ENCODE measurements at regions not wholly inside any gene's neighbourhood (a gene's known extent, or its start where the extent isn't known, plus 50 kb on each side); places are given as distances from the start of the nearest gene placed in this dataset.

DNA sequence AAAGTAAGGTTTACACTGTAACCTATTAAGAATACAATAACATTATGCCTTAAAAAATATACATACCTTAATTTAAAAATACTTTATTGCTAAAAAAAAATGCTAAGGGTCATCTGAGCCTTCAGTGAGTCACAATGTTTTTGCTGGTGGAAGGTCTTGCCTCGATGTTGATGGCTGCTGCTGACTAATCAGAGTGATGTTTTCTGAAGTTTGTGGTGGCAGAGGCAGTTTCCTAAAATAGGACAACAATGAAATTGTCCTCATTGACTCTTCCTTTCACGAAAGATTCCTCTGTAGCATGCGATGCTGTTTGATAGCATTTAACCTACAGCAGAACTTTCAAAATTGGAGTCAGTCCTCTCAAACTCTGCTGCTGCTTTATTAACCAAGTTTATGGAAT lies 97.6 kb downstream of the FAT3 start:
- DNase-seq (ENCODE audit: low read depth): peak; percentile 50

- no peak for DNase-seq (ENCODE audit: low read depth)
These were observed 100.3 kb downstream of the FAT3 start for GRCh38 chr11:92324890-92325289.

- DNase-seq (ENCODE audit: low read depth): no peak
These were observed 100.8 kb downstream of the FAT3 start for GRCh38 chr11:92325416-92325815.

GRCh38 chr11:92329137-92329536 lies 104.5 kb downstream of the FAT3 start:
- DNase-seq (ENCODE audit: low read depth): no peak

GRCh38 chr11:92329646-92330045 lies 105.0 kb downstream of the FAT3 start:
- DNase-seq (ENCODE audit: low read depth): peak; percentile 48

DNA sequence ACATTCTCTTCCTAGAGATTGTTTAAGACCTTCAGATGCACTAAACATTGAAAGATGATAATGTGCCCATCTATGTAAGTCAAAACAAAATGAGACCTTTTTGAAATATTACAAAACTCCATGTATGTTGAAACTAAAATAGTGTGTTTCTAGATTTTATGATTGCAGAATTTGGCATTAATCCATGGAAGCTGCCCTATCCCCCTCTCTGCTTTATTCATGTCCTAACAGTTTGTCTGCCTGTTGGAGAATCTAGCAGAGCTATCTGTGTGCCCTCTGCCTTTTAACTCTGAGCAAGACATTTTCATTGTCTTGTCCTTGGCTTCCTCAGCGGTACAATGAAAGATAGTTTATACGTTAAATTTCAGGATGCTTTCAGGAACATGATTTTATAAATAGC lies 105.5 kb downstream of the FAT3 start:
- no peak for DNase-seq (ENCODE audit: low read depth)

- DNase-seq (ENCODE audit: low read depth): peak; percentile 41
These were observed 108.4 kb downstream of the FAT3 start for GRCh38 chr11:92332986-92333385.

DNA sequence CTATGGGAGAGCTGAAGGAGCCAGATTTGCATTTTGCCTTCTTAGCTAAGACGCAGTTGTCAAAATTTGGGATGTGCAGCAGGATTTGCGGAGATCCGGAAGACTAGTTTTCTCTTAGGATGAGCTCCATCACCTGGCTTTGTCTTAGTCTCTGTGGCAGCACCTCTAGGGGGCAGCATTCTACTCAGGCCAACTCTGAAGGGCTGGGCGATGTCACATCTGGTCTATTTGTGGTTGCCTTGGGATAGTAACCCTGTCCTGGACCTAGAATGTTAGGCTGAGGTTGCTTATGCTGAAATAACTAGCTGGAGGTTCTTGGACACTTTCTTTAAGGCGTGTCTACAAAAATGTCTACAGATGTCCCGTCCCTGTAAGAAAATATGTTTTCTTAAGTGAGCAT lies 116.2 kb downstream of the FAT3 start:
- no peak for DNase-seq (ENCODE audit: low read depth)

- no peak for DNase-seq (ENCODE audit: low read depth)
These were observed 117.6 kb downstream of the FAT3 start for GRCh38 chr11:92342034-92342720.

- no peak for DNase-seq (ENCODE audit: low read depth)
These were observed 118.3 kb downstream of the FAT3 start for GRCh38 chr11:92342886-92343285.

DNA sequence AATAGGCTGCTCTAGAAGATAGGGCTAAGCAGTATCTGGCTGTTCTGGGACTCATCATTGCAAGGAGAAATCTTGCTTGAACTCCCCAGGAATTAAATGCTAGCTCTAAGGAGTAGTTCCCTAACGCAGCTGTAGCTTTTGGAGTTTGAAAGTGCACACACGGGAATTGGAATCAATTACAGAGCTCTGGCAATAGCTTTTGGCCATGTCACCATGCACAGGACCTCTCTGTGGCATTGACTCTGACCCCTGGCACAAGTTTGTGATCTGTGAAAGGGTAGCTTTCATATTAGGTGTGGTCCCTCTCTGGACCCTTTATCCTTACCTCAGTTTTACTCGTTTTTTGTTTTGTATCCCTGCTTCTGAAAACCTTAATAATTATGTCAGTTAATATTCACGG lies 121.6 kb downstream of the FAT3 start:
- DNase-seq (ENCODE audit: low read depth): no peak

DNA sequence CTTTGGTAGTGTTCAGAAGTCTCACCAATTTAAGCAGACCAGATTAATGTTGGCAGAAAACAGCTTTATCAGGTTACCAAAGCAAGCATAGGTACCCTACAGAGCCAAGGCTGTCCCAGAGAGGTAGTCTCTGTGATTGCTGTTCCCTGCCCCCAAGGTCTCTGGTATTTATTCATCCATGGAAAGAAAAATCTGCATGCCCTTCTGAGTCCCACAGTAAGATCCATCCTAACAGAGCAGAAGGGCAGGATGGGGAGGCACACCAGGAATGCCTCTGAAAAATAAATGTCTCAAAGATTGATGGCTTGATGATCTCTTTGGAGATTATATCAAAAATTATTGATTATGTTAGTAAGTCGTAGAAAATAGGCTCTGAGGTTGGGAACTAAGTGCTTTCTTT lies 122.8 kb downstream of the FAT3 start:
- DNase-seq (ENCODE audit: low read depth): no peak

DNA sequence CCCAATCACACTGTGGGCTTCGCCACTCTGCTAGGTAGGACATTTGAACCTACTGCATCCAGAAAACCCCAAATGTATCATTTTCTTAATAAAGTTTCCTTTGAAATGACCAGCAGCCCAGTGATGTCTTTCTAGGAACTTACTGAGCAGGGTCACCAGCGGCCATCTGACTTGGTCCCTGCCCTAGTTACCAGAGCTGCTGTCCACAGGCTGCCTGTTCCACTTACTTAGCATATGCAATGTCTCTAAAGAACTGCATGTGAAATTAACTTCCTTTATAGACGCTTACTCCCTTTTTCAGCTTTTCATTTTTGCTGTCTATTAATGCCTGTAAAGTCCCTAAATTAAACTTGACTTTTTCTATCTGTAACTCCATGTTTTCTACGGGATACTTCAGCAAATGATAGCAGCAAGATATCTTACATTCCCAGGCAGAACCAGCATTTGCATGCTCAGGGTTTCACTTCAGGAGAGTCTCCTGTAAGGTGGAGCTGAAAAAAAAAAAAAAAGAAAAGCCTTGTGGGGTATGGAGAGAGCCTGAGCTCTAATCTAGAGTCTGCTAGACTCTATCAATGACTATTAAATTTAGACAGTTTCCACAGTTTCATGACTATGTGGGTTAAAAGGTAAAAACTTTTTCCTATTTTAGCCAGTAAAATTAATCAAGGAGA lies 125.0 kb downstream of the FAT3 start:
- DNase-seq (ENCODE audit: low read depth): no peak

- no peak for DNase-seq (ENCODE audit: low read depth)
These were observed 132.7 kb downstream of the FAT3 start for GRCh38 chr11:92357344-92357743.

GRCh38 chr11:92357841-92358240 lies 133.2 kb downstream of the FAT3 start:
- no peak for DNase-seq (ENCODE audit: low read depth)

DNA sequence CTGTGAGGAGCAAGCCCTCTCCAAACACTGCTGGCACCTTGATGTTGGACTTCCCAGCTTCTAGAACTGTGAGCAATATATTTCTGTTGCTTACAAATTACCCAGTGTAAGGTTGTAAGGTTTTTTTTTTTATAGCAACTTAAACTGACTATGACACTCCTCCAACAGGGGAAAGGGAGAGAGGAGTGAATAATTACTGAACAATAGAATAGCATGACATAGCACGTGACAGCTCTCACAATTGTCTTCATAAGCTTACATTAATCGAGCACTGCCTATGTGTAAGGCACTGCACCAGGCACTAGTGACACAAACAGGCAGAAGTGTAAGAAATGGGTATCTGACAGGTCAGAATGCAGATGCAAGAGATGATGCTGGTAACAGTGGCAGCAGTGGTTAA lies 136.9 kb downstream of the FAT3 start:
- no peak for DNase-seq (ENCODE audit: low read depth)

GRCh38 chr11:92362989-92363388 lies 138.4 kb downstream of the FAT3 start:
- DNase-seq (ENCODE audit: low read depth): no peak

DNA sequence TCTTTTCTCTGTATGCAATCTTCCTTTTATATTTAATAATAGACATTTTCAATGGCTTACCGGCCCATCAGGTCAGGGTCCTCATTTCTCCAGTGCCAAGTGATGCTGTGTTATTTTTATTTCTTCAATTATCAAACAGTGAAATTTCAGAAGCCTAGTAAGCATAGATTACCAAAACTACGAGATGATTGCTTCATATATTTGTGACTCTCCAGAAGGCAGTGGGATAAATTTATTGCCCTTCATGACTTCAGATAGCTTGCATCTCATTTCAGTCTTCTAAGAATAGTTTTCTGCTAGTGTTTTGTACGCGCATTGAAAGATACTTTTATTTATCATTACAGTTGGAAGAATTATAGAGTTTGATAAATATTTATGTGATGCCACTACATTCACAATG lies 139.6 kb downstream of the FAT3 start:
- no peak for DNase-seq (ENCODE audit: low read depth)

DNA sequence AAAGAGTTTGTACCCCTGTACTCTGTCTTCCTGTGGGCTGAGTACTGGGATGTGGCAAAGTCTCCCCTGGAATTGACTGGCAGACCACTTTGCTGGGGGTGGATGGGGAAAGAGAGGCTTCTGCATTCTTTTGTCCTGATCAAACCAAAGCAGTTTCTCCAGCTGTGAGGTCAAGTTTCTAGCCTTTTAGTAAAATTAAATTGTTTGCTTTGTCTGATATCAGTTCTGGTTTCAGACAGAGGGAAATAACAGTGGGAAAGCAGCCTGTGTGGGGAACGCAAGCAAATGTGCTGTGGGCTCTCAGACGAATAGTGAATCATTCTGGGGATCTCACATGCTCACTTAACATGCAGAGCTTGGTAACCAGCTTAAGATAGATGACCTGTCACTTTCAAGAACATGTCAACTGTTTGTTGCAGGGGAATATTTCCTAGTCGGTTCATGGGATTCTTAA lies 151.6 kb downstream of the FAT3 start:
- no peak for DNase-seq (ENCODE audit: low read depth)

- no peak for DNase-seq (ENCODE audit: low read depth)
These were observed 152.1 kb downstream of the FAT3 start for GRCh38 chr11:92376680-92377079.

GRCh38 chr11:92380882-92381281 lies 156.3 kb downstream of the FAT3 start:
- peak; percentile 57 for DNase-seq (ENCODE audit: low read depth)

DNA sequence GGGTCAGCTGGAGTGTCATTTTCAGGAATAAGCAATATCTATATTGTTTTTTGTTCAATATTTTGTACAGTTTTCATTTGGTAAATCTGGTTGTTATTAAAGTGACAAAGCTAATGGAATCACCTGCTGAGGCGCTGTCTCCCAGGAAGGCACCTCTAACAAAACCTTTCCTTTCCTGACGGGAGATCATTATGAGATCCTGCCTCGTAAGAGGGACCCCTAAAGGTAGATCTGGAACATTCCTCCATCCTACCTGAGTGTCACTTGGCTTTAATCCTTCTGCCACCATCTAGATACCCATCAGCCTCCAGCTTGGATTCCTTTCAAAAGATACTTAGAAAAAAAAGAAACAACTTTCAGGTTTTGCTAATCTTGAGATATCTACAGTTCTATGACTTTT lies 157.7 kb downstream of the FAT3 start:
- DNase-seq (ENCODE audit: low read depth): no peak

DNA sequence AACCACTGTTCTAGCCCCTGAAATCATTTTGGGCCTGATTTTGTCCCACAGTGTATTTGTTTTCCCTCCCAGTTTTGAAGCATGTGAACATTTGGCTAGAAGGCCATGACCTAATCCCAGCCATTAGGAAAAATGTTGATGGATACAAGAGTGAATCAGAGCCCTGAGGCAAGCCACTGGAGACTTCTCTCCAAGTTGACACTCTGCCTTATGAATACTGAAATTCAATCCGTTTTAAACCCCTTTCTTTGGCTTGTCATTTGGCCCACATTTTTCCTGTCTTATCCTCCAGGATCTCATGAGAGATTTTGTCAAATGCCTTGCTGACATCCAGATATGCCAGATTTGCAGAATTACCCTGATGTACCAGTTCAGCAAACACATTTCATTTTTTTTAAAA lies 158.8 kb downstream of the FAT3 start:
- DNase-seq (ENCODE audit: low read depth): peak; percentile 34

GRCh38 chr11:92384358-92384757 lies 159.7 kb downstream of the FAT3 start:
- no peak for DNase-seq (ENCODE audit: low read depth)

Data from GM04503 (cell line).